NT2/D1 (cell line): ENCODE measurements at regions not wholly inside any gene's neighbourhood (a gene's known extent, or its start where the extent isn't known, plus 50 kb on each side); places are given as distances from the start of the nearest gene placed in this dataset.

ENCODE experiments used
- SUZ12 ChIP-seq: IDR thresholded peaks from 2 replicates; pipeline ENCODE4 v1.6.1; 2011; ENCODE audit not compliant: insufficient read length, insufficient read depth; ENCODE audit errors: extremely low read depth
- YY1 ChIP-seq: IDR thresholded peaks from 2 replicates; pipeline ENCODE4 v1.6.1; 2011; ENCODE audit not compliant: insufficient read length, insufficient read depth
- ZNF274 ChIP-seq: IDR thresholded peaks from 2 replicates; pipeline ENCODE4 v1.6.1; 2011; ENCODE audit warnings: mild to moderate bottlenecking, low read depth, low read length

GRCh38 chr17:77601054-77601979 lies 357.2 kb upstream of the TNRC6C start:
- no peak for TF ChIP-seq ZNF274
- TF ChIP-seq YY1 = no peak
- TF ChIP-seq SUZ12 = no peak
